GM13977 (cell line): ENCODE measurements at regions not wholly inside any gene's neighbourhood (a gene's known extent, or its start where the extent isn't known, plus 50 kb on each side); places are given as distances from the start of the nearest gene placed in this dataset.

Experiments
- DNase-seq: peaks from one replicate; pipeline ENCODE4 v3.0.0; 2012; ENCODE audit warnings: low spot score
- CTCF ChIP-seq: IDR thresholded peaks from 2 replicates; pipeline ENCODE4 v1.5.1; 2012; ENCODE audit warnings: mild to moderate bottlenecking, control low read depth; ENCODE audit not compliant: insufficient read depth; ENCODE audit errors: extremely low read depth, missing control alignments
- in situ Hi-C: fragments of 300-500 bp; cut with MboI; formaldehyde crosslinking; loops from one replicate; pipeline ENCODE4 v1.12.0; 2022; ENCODE audit warnings: low sequenced_read_pairs, low pct_unique_long_range_greater_than_20kb, mixed read lengths, inconsistent platforms; ENCODE audit not compliant: unreplicated experiment

- in situ Hi-C loops: no loop called here
- DNase-seq: no peak
- TF ChIP-seq CTCF: no peak
Measured at GRCh38 chr1:201696217-201696761, 132.7 kb upstream of the IPO9 start.

GRCh38 chr1:201697174-201697573, 131.8 kb upstream of the IPO9 start:
- in situ Hi-C loops: no loop called here
- DNase-seq: no peak
- no peak for TF ChIP-seq CTCF

GRCh38 chr1:201701831-201702230, 127.1 kb upstream of the IPO9 start:
- no peak for DNase-seq
- in situ Hi-C loops: loop anchor here (10.0 kb wide), 1 partner anchor 147 kb away; no protein-coding TSS in a partner anchor
- TF ChIP-seq CTCF: no peak

- in situ Hi-C loops: loop anchor here (10.0 kb wide), 1 partner anchor 148 kb away; no protein-coding TSS in a partner anchor
- no peak for DNase-seq
- no peak for TF ChIP-seq CTCF
Measured at GRCh38 chr1:201702936-201703335, 126.0 kb upstream of the IPO9 start.

GRCh38 chr1:201703621-201704438, 125.1 kb upstream of the IPO9 start:
- in situ Hi-C loops: loop anchor here (10.0 kb wide), 1 partner anchor 149 kb away; no protein-coding TSS in a partner anchor
- TF ChIP-seq CTCF: peak; percentile 92
- peak; percentile 83 for DNase-seq

- no peak for DNase-seq
- no peak for TF ChIP-seq CTCF
- in situ Hi-C loops: loop anchor here (10.0 kb wide), 1 partner anchor 150 kb away; no protein-coding TSS in a partner anchor
Measured at GRCh38 chr1:201704439-201704792, 124.5 kb upstream of the IPO9 start.
